ENCODE measurements at regions not wholly inside any gene's neighbourhood (a gene's known extent, or its start where the extent isn't known, plus 50 kb on each side); places are given as distances from the start of the nearest gene placed in this dataset.

- DNase-seq (ENCODE audit: low read depth), result no peak
These were observed 820.4 kb downstream of the GALR1 start for GRCh38 chr18:78069784-78070664.

- no peak for DNase-seq (ENCODE audit: low read depth)
These were observed 821.6 kb downstream of the GALR1 start for GRCh38 chr18:78071166-78071710.

DNA sequence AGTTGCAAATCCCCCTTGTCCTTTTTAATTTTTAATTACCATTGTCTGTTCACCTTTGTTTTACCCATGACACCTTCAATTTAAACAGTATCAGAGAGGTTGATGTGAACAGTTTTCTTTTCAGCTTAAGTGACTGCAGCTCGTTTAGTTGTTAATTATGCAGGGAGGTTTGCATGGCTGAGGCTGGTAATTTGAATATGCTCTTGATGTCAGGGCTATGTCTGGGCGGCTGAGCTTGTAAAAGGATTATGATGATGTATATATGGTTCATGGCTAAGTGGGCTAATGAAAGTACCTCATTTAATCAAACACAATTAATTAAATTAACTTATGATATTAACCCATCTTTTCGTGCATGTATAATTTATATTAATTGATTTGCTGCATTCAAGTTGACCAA, 822.1 kb downstream of the GALR1 start:
- DNase-seq (ENCODE audit: low read depth), result no peak

DNA sequence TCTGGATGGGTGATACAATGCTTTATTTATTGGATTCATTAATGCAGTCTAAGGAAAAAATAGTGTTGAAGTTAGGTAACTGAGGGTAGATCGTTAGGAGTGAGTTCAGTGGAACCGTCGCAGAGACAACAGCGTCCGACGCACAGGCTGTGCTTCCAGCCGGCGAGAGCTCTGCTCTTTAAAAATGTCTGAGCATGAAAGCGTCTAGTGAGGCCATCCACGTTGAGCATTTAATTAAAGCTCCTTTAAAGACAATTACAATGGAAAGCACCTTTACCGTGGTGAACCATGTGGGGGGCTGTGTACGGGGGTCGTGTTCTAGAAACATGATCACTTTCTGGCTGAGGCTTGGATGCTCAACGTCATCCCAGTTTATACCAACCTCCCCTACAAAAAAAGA, 822.7 kb downstream of the GALR1 start:
- no peak for DNase-seq (ENCODE audit: low read depth)

DNA sequence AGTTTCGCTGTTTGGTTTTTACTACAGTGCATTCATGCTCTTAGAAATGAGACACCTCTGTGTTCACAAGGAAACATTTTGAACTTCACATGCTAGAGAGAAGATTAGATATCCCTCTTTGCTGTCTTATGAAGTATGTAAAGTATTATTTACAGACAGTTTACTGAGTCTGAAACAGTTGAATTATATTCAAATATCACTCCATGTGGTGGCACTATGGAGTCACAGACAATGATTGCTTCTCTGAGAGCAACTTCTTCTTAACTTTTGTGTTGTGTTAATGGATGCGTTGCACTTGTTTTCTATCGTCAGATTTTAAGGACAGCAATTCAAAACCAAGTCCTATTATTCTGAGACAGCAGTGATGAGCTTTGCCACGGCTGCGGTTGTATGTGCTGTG, 823.6 kb downstream of the GALR1 start:
- DNase-seq (ENCODE audit: low read depth), result no peak

DNA sequence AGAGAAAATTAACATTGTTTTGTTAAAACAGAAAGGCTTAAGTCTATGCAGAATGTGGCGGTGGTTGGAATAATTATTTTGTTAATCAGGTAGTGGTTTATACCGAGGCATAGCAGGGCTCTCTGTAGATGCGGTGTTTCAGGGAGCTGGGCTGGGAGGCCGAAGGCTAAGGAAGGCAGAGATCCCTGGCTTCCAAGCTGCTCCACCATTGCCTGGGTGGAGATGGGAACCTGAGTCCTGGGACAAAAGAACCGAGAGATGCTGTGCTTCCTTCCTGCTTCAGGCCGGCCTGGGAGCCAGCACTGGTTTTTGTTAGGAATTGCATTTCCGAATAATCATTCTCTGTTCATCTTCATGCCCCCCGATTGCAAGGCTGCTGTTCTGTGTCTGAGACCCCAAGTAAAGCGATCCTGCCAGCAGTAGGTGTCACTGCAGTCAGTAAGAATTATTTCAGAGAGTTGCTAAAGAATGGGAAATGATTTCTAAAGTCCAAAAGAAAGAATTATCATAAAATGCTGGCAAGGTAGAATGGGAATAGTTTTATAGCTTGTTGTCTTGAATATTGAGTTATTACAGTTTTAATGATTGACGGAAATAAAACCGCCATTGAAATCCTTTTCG, 824.9 kb downstream of the GALR1 start:
- no peak for DNase-seq (ENCODE audit: low read depth)

- DNase-seq (ENCODE audit: low read depth), result no peak
These were observed 830.4 kb downstream of the GALR1 start for GRCh38 chr18:78080081-78080480.

DNA sequence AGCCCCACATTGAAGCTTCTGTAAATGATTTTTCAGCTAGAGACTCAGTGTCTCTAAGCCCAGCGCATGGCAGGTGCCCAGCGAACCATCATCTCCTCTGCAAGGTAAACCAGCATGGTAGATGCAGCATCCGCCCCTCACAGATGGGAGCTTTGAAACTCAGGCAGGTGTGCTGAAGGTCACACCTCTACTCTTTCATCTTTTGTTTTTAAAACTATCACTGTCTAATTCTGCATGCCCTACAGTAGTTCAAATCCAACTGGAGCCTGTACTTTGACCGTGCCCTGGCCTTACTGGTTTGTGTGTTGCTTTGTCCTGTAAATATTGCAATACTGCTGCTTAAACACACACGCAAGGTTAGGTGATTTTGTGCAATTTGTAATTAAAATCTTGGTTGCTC, 831.1 kb downstream of the GALR1 start:
- DNase-seq (ENCODE audit: low read depth), result no peak

GRCh38 chr18:78082816-78083215, 833.2 kb downstream of the GALR1 start:
- DNase-seq (ENCODE audit: low read depth), result no peak

- DNase-seq (ENCODE audit: low read depth), result no peak
These were observed 835.9 kb downstream of the GALR1 start for GRCh38 chr18:78085241-78086185.

GRCh38 chr18:78086931-78087330, 837.3 kb downstream of the GALR1 start:
- DNase-seq (ENCODE audit: low read depth), result no peak

DNA sequence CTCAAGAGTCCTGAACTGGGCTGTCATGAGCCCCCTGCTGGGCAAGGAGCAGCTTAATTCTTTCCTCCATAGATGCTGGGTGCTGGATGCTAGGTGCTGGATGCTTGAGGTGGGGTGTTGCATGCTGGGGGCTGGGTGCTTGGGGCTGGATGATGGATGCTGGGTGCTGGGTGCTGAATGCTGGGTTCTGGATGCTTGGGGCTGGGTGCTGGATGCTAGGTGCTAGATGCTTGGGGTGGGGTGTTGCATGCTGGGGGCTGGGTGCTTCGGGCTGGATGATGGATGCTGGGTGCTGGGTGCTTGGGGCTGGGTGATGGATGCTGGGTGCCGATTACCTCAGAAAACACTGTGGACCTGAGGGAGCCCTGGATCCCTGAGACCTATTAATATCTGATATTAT, 837.7 kb downstream of the GALR1 start:
- no peak for DNase-seq (ENCODE audit: low read depth)

DNA sequence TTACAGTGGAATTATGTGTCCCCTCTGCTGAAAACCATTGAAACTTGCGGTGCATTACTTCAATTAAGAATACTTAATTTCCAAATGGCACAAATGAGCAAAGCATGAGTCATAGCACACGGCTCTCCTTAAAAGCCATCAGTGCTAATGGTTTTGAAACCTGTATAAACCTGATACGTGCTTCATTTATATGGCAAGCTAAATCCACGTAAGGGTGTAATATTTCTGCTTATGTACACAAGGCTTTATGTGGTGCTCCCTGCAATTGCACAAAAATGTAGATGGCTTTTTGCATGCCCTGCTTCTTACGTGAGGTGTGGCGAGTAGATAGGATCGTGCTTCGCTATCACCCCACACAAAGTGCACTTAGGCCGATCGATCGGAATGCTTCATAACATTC, 840.9 kb downstream of the GALR1 start:
- DNase-seq (ENCODE audit: low read depth), result no peak

- no peak for DNase-seq (ENCODE audit: low read depth)
These were observed 843.3 kb downstream of the GALR1 start for GRCh38 chr18:78092901-78093300.

DNA sequence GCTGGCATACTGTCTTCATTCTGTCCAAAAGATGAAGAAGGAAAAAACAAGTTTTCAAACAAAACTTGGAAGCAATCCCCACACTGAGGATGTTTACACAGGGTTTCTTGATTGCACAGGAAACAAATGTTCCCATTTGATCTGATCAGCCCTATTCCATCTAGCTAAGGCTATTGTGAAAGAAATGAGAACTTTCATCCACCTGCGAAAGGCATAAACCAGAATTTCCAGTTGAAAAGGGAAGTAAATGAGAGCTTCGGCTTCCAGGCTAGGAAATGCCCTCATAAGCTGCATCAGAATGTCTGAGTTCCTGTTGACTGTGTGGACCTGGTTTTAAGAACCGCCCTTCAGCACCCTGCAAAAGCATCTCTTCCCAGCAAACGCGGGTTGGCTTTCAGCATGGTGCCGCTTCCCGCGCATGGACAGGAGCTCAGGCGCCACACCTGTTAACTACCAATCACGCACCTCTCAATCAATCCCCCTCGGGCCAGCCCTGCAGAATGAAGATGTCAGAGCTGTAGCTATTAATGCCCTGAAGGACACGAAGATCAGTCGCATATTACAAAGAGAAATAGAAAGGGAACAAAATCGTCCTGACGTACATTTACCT, 850.4 kb downstream of the GALR1 start:
- no peak for DNase-seq (ENCODE audit: low read depth)

DNA sequence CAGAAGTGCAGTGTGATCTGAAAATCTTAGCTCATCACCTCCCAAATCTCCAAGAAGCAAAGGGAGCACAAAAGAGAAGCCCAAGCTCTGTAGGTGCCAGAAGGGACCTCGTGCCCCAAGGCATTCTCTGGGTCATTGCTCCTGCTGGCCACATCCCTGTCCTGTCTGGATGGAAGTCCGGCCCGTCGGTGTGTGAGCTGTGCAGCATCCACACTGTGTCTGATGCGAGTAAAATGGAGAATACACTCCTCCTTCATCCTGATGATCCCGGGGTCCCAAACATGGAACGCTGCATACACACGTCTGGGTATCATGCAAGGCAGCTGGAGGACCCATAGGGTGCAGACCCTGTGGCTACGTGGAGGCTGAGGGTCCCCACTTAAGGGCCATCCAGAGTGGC, 851.4 kb downstream of the GALR1 start:
- no peak for DNase-seq (ENCODE audit: low read depth)

GRCh38 chr18:78102135-78102534, 852.5 kb downstream of the GALR1 start:
- no peak for DNase-seq (ENCODE audit: low read depth)

GRCh38 chr18:78105611-78106010, 856.0 kb downstream of the GALR1 start:
- DNase-seq (ENCODE audit: low read depth), result no peak

- DNase-seq (ENCODE audit: low read depth), result no peak
These were observed 857.3 kb downstream of the GALR1 start for GRCh38 chr18:78106946-78107345.

GRCh38 chr18:78107363-78107762, 857.7 kb downstream of the GALR1 start:
- no peak for DNase-seq (ENCODE audit: low read depth)

DNA sequence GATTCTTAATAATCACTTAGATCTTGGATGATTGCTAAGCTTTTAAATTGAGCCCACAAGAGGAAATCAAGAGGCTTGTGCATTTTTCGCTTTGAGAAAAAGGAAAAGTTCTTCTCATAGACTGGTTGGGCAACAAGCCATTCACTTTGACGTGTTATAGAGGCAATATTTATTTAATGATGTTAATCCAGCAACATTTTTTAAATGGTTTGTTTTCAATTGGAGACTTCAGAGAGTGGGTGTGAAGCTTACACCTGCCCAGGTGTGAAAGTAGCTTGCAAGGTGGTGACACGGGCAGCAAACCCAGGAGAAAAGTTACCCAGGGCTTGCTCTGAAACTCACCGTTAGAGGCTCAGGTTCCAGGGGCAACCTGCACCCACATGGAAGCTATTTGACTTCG, 858.9 kb downstream of the GALR1 start:
- no peak for DNase-seq (ENCODE audit: low read depth)
